WI38 (cell line): ENCODE measurements at regions not wholly inside any gene's neighbourhood (a gene's known extent, or its start where the extent isn't known, plus 50 kb on each side); places are given as distances from the start of the nearest gene placed in this dataset.
A peak's percentile ranks its signal among the peaks of the same experiment; 100 is the strongest.

Experiments
- H3K4me3 ChIP-seq: 2 replicates; pipeline ENCODE4 v1.5.1; 2011; ENCODE audit warnings: low read depth, mild to moderate bottlenecking, control low read depth, low read length
- CTCF ChIP-seq: IDR thresholded peaks from 2 replicates; pipeline ENCODE4 v1.5.1; 2012; ENCODE audit warnings: low read depth, mild to moderate bottlenecking, control low read depth, low read length

DNA sequence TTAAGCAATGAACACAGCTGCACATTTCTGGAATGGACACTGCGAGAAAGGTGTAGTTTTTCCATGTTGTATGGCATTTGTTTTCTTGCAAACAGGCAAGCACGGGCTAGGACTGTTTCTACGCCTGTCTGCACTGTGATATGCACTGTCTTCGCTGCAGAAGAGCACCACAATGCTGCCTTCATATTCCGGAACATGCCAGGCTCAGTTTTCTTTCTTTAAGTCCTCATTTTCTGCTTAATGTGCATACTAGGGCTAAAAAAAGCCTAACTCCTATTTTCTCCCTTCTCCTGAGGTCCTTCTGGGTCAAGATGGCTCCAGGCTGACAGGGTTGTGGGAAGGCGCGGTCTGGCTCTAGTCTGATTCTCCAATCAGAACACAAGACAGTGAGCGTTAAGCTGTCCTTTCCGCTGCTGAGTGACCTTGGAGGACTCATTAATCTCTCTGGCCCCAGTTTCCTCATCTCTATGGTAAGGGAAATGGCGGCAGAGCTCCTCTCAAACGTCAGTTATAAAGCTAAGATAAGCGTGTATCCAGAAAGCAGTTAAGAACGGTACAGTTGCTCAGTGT lies 379.9 kb downstream of the C6orf118 start:
- TF ChIP-seq CTCF = no peak

DNA sequence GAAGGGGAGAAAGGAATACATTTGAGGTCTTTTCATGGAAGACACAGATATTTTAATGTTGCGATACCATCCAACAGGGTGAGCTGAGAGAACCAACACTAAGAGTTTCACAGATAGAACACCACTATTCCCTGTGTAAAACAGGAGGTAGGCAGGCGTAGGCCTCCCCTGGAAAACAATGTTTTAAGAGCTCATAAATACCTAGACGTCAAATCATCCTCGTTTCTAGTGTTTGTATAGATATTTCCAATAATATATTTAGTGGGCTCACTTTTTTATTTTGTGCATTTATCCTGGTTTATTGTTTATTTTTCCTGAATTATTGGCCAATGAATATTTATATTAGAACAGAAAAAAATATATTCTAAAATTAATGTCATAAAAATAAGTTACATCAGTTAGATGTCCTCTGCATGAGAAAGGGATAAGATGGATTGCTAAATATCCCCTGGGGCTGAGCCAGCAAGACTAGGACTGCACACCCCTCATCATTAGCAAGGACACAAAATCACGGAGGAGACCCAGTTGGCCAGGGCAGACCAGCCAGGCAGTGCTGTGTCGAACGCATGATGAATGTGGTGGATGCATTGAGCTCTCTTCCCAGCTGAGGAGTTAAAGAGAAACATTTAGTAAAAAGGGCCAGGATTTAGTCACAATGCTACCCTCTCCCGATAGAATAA lies 380.5 kb downstream of the C6orf118 start:
- TF ChIP-seq CTCF = no peak
- no peak overlapping the region for H3K4me3 ChIP-seq

More for the DNA sequence above, 379.9 kb downstream of the C6orf118 start:
- no peak overlapping the region for H3K4me3 ChIP-seq

DNA sequence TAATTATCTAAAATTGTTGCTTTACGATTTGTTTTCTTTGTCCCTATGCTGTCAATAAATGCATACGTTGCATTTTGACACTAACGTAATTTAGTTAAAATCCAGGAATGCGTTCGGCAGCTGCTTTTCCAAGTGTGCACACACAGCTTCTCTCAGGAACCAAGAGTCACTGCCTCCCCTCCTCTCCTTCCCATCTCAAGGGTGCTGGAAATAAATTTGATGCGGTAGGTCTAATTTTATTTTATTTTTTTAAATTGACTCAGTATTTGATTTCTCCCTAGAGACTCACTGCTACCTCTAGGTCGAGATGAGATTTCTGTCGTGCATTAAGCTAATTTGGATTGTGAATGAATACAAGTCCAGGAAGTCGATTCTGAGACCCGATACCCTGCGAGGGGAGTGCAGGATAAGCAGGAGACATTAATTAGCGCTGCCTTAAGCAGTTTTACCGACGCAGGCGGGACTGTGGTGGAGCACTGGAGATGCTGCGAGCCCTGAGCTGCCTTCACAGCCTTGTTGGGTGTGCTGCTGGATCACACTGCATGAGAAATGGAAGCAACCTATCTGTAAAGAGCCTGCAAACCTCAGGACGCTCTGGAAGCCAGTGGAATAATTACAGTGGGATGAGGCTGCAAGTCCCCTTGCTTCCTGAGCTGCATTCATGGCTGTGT lies 381.2 kb downstream of the C6orf118 start:
- TF ChIP-seq CTCF = no peak
- no peak overlapping the region for H3K4me3 ChIP-seq

GRCh38 chr6:164927288-164928056 lies 381.9 kb downstream of the C6orf118 start:
- peak; percentile 85 for TF ChIP-seq CTCF

GRCh38 chr6:164926686-164927085 lies 382.7 kb downstream of the C6orf118 start:
- no peak for TF ChIP-seq CTCF

More at GRCh38 chr6:164927288-164928056, 381.9 kb downstream of the C6orf118 start:
- H3K4me3 ChIP-seq = no peak overlapping the region

GRCh38 chr6:164925681-164926530 lies 383.5 kb downstream of the C6orf118 start:
- no peak for TF ChIP-seq CTCF
- H3K4me3 ChIP-seq = no peak overlapping the region

More at GRCh38 chr6:164926686-164927085, 382.7 kb downstream of the C6orf118 start:
- H3K4me3 ChIP-seq = no peak overlapping the region
